ENCODE measurements at regions not wholly inside any gene's neighbourhood (a gene's known extent, or its start where the extent isn't known, plus 50 kb on each side); places are given as distances from the start of the nearest gene placed in this dataset.

DNA sequence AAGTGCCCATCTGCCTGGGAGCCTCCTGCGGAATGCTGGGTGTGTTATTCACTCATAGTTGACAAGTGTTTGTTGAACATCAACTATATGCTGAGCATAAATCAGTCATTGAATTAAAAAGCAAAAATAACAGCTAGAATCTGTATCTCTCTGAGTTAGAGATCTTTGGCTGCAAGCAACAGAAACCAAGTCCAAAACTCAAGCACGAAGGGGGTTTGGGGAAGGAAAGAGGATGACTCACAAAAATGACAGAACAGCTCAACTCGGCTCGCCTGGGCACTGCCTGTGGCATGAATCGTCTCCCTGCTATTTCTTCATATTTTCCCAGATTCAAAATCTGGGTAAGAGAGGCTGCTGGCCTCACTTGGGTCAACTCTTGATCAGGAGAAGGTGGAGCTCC is 72.6 kb upstream of the NCOR2 start:
- TF ChIP-seq, protein P1, sequence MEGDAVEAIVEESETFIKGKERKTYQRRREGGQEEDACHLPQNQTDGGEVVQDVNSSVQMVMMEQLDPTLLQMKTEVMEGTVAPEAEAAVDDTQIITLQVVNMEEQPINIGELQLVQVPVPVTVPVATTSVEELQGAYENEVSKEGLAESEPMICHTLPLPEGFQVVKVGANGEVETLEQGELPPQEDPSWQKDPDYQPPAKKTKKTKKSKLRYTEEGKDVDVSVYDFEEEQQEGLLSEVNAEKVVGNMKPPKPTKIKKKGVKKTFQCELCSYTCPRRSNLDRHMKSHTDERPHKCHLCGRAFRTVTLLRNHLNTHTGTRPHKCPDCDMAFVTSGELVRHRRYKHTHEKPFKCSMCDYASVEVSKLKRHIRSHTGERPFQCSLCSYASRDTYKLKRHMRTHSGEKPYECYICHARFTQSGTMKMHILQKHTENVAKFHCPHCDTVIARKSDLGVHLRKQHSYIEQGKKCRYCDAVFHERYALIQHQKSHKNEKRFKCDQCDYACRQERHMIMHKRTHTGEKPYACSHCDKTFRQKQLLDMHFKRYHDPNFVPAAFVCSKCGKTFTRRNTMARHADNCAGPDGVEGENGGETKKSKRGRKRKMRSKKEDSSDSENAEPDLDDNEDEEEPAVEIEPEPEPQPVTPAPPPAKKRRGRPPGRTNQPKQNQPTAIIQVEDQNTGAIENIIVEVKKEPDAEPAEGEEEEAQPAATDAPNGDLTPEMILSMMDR (IDR thresholded peaks at IDR 0.05; ENCODE audit: low read length), result no peak
- no peak for TF ChIP-seq EZH2 (IDR thresholded peaks at IDR 0.05; ENCODE audit: borderline replicate concordance, low read length)

Measured in OCI-LY1 (cell line).